Smooth muscle cell (in vitro differentiated cells): ENCODE measurements at regions not wholly inside any gene's neighbourhood (a gene's known extent, or its start where the extent isn't known, plus 50 kb on each side); places are given as distances from the start of the nearest gene placed in this dataset.

ENCODE experiments used
- DNase-seq: peaks from one replicate; lab custom pipeline; 2025; ENCODE audit not compliant: unreplicated experiment; lab: John Stamatoyannopoulos, UW
- H2AFZ ChIP-seq: fragments of 200-600 bp; sonication (generic); 2 replicates; pipeline ENCODE4 v1.6.0; 2016; ENCODE audit warnings: antibody characterized with exemption, low read depth, mild to moderate bottlenecking
- H3F3A ChIP-seq: fragments of 200-600 bp; sonication (generic); 2 replicates; pipeline ENCODE4 v1.6.0; 2017; ENCODE audit warnings: antibody characterized with exemption, low read depth
- H3K27ac ChIP-seq: fragments of 200-600 bp; sonication (generic); 2 replicates; pipeline ENCODE4 v1.5.1; 2016; ENCODE audit warnings: low read depth, mild to moderate bottlenecking
- H3K27me3 ChIP-seq: fragments of 200-600 bp; sonication (generic); 2 replicates; pipeline ENCODE4 v1.6.1; 2016; ENCODE audit warnings: low read depth, mild to moderate bottlenecking
- H3K36me3 ChIP-seq: fragments of 200-600 bp; sonication (generic); 2 replicates; pipeline ENCODE4 v1.5.1; 2016; ENCODE audit warnings: low read depth
- H3K4me1 ChIP-seq: fragments of 200-600 bp; sonication (generic); 2 replicates; pipeline ENCODE4 v1.5.1; 2016; ENCODE audit warnings: low read depth
- H3K4me2 ChIP-seq: fragments of 200-600 bp; sonication (generic); 2 replicates; pipeline ENCODE4 v1.6.0; 2016; ENCODE audit warnings: mild to moderate bottlenecking
- H3K4me3 ChIP-seq: fragments of 200-600 bp; sonication (generic); 2 replicates; pipeline ENCODE4 v1.5.1; 2016; ENCODE audit warnings: mild to moderate bottlenecking
- H3K79me2 ChIP-seq: fragments of 200-600 bp; sonication (generic); 2 replicates; pipeline ENCODE4 v1.6.0; 2016; ENCODE audit warnings: low read depth, mild to moderate bottlenecking
- H3K9ac ChIP-seq: fragments of 200-600 bp; sonication (generic); 2 replicates; pipeline ENCODE4 v1.6.0; 2016; ENCODE audit warnings: low read depth
- H3K9me3 ChIP-seq: fragments of 200-600 bp; sonication (generic); replicated peaks from 2 replicates; pipeline ENCODE4 v1.5.1; 2016; ENCODE audit warnings: low read depth
- H4K20me1 ChIP-seq: fragments of 200-600 bp; sonication (generic); 2 replicates; pipeline ENCODE4 v1.6.0; 2016; ENCODE audit warnings: low read depth
- CTCF ChIP-seq: fragments of 200-600 bp; sonication (generic); IDR thresholded peaks from 2 replicates; pipeline ENCODE4 v1.5.1; 2017; ENCODE audit warnings: borderline replicate concordance, mild to moderate bottlenecking, antibody characterized with exemption; ENCODE audit not compliant: insufficient read depth, poor library complexity, severe bottlenecking
- WGBS: methylation state at CpG from one replicate; pipeline ENCODE4 v1.1.7; 2016; ENCODE audit warnings: low lambda C conversion rate; 5-methylcytosine and 5-hydroxymethylcytosine counted together

- H3K9ac ChIP-seq: no peak overlapping the region
- no peak for TF ChIP-seq CTCF
- no peaks in the 10 kb centered on the region for H3K4me1 ChIP-seq
- no peak overlapping the region for H3K4me3 ChIP-seq
- DNase-seq: no peak
- H4K20me1 ChIP-seq: no peaks in the 10 kb centered on the region
- no peaks in the 10 kb centered on the region for H3K27me3 ChIP-seq
- no peak overlapping the region for H2AFZ ChIP-seq
- no peaks in the 10 kb centered on the region for H3K79me2 ChIP-seq
- 93% methylated on average over 2 of the region's 2 CpGs for WGBS
- H3K36me3 ChIP-seq: no peaks in the 10 kb centered on the region
- H3K4me2 ChIP-seq: no peak overlapping the region
- H3K27ac ChIP-seq: no peak overlapping the region
- no peaks in the 10 kb centered on the region for H3K9me3 ChIP-seq
- no peaks in the 10 kb centered on the region for H3F3A ChIP-seq
Observed at GRCh38 chr1:79437540-79437939, 431.0 kb upstream of the ADGRL4 start.

GRCh38 chr1:79431340-79431739, 424.8 kb upstream of the ADGRL4 start:
- Histone ChIP-seq H3K4me3 (no peak overlapping the region), H3K4me2 (no peak overlapping the region), H3K27me3 (no peaks in the 10 kb centered on the region), H4K20me1 (no peaks in the 10 kb centered on the region), H3F3A (no peaks in the 10 kb centered on the region), H3K4me1 (no peaks in the 10 kb centered on the region), H3K27ac (no peak overlapping the region), H2AFZ (no peak overlapping the region), H3K9ac (no peak overlapping the region), H3K79me2 (no peaks in the 10 kb centered on the region), H3K36me3 (no peaks in the 10 kb centered on the region), H3K9me3 (no peaks in the 10 kb centered on the region)
- 77% methylated on average over 2 of the region's 2 CpGs for WGBS
- no peak for DNase-seq
- no peak for TF ChIP-seq CTCF

GRCh38 chr1:79430437-79430836, 423.9 kb upstream of the ADGRL4 start:
- no peak overlapping the region for H3K4me2 ChIP-seq
- no peak overlapping the region for H3K27ac ChIP-seq
- no peaks in the 10 kb centered on the region for H3K9me3 ChIP-seq
- no peaks in the 10 kb centered on the region for H3K79me2 ChIP-seq
- no peaks in the 10 kb centered on the region for H4K20me1 ChIP-seq
- no peak for TF ChIP-seq CTCF
- 87% methylated on average over 11 of the region's 11 CpGs for WGBS
- no peak overlapping the region for H3K9ac ChIP-seq
- no peaks in the 10 kb centered on the region for H3K36me3 ChIP-seq
- no peak overlapping the region for H2AFZ ChIP-seq
- no peaks in the 10 kb centered on the region for H3K4me1 ChIP-seq
- H3K4me3 ChIP-seq: no peak overlapping the region
- no peak for DNase-seq
- no peaks in the 10 kb centered on the region for H3K27me3 ChIP-seq
- no peaks in the 10 kb centered on the region for H3F3A ChIP-seq

- Histone ChIP-seq H3K27ac (no peak overlapping the region), H2AFZ (no peak overlapping the region), H3K4me1 (no peaks in the 10 kb centered on the region), H3K27me3 (no peaks in the 10 kb centered on the region), H3K36me3 (no peaks in the 10 kb centered on the region), H3K4me3 (no peak overlapping the region), H4K20me1 (no peaks in the 10 kb centered on the region), H3F3A (no peaks in the 10 kb centered on the region), H3K79me2 (no peaks in the 10 kb centered on the region), H3K9me3 (no peaks in the 10 kb centered on the region), H3K9ac (no peak overlapping the region), H3K4me2 (no peak overlapping the region)
- TF ChIP-seq CTCF: no peak
- WGBS: 86% methylated on average over 2 of the region's 2 CpGs
- no peak for DNase-seq
Observed at GRCh38 chr1:79422726-79423125, 416.2 kb upstream of the ADGRL4 start.
